Neural cell (in vitro differentiated cells): ENCODE measurements at regions not wholly inside any gene's neighbourhood (a gene's known extent, or its start where the extent isn't known, plus 50 kb on each side); places are given as distances from the start of the nearest gene placed in this dataset.

ENCODE experiments used
- EZH2 ChIP-seq: fragments of 200-600, 300-800 bp; shearing (Covaris generic), sonication (generic); IDR thresholded peaks from 2 replicates; pipeline ENCODE4 v1.6.1; 2014; ENCODE audit warnings: antibody characterized with exemption, low read length, borderline replicate concordance, mild to moderate bottlenecking; ENCODE audit not compliant: insufficient read depth, poor library complexity, severe bottlenecking
- MXI1 ChIP-seq: fragments of 450-650 bp; conservative IDR thresholded peaks from 2 replicates; pipeline ENCODE4 v1.6.1; 2014; ENCODE audit warnings: antibody characterized with exemption, mild to moderate bottlenecking; ENCODE audit not compliant: poor library complexity, severe bottlenecking
- TAF1 ChIP-seq: IDR thresholded peaks from 2 replicates; pipeline ENCODE4 v1.6.1; 2012; ENCODE audit warnings: low read depth
- TF ChIP-seq, protein P1 (sequence below): fragments of 450-650 bp; IDR thresholded peaks from 2 replicates; pipeline ENCODE4 v1.5.1; 2014; ENCODE audit warnings: antibody characterized with exemption, mild to moderate bottlenecking, moderate library complexity; ENCODE audit not compliant: poor library complexity, severe bottlenecking

DNA sequence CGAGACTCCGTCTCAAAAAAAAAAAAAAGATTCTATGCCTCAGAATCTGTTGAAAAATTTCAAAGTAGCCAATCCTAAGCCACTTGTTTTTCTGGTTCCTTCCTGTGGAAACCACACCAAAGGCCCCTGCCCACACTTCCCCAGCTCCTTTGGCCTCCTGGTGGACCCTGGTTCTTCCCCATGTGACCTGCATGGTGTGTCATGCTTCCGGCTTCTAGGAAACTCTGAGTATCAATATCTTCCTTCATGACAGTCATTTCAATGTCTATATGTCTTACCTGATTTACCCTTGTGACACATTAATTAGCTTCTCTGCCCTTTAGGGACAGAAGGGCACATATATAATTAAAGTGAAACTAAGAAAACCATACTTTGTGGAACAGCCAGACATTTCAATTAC lies 80.4 kb upstream of the GRB10 start:
- TF ChIP-seq, protein P1, sequence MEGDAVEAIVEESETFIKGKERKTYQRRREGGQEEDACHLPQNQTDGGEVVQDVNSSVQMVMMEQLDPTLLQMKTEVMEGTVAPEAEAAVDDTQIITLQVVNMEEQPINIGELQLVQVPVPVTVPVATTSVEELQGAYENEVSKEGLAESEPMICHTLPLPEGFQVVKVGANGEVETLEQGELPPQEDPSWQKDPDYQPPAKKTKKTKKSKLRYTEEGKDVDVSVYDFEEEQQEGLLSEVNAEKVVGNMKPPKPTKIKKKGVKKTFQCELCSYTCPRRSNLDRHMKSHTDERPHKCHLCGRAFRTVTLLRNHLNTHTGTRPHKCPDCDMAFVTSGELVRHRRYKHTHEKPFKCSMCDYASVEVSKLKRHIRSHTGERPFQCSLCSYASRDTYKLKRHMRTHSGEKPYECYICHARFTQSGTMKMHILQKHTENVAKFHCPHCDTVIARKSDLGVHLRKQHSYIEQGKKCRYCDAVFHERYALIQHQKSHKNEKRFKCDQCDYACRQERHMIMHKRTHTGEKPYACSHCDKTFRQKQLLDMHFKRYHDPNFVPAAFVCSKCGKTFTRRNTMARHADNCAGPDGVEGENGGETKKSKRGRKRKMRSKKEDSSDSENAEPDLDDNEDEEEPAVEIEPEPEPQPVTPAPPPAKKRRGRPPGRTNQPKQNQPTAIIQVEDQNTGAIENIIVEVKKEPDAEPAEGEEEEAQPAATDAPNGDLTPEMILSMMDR: no peak
- TF ChIP-seq MXI1 (no peak), EZH2 (no peak), TAF1 (no peak)
